ENCODE measurements at regions not wholly inside any gene's neighbourhood (a gene's known extent, or its start where the extent isn't known, plus 50 kb on each side); places are given as distances from the start of the nearest gene placed in this dataset.
"Not testable (repeated sequence)": the region's sequence is repeated elsewhere in the genome, so short reads cannot be mapped to it uniquely, and the experiment has no call there.

GRCh38 chr14:49313108-49313507 lies 273.1 kb downstream of the RPS29 start:
- H3K4me1 Mint-ChIP-seq, result no peaks in the 10 kb centered on the region
- no peaks in the 10 kb centered on the region for H3K9me3 ChIP-seq (ENCODE audit: control insufficient read depth, low read length, poor library complexity, severe bottlenecking)
- ATAC-seq (no peak), DNase-seq (no peak)
- no peaks in the 10 kb centered on the region for H3K27me3 Mint-ChIP-seq
- no peak overlapping the region for H3K4me3 Mint-ChIP-seq
- H3K27ac Mint-ChIP-seq, result no peak overlapping the region
- no peaks in the 10 kb centered on the region for H3K36me3 Mint-ChIP-seq (ENCODE audit: low read depth)

DNA sequence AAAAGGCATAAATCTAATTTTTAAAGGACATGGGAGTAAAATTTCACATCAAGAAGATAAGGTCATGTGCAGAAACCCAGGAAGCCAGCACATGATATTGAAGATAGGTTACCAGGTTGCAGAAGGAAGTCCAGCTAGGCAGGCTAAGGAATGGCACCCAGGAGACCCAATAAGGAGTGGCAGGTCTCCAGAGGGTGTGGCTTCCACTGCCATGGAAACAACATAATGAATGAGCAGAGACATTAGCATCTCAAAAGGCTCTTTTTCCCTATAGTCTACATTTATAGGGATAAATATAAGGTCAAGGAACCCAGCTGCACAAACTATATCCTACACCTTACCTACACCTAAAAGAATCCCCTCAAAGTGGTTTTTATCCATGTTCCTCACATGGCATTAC lies 275.9 kb downstream of the RPS29 start:
- Mint-ChIP-seq H3K27me3 (peaks cover 7% of the 10 kb centered on the region), H3K4me3 (no peak overlapping the region), H3K27ac (no peak overlapping the region), H3K36me3 (ENCODE audit: low read depth) (no peaks in the 10 kb centered on the region), H3K4me1 (no peaks in the 10 kb centered on the region)
- no peak for DNase-seq
- no peak for ATAC-seq
- no peaks in the 10 kb centered on the region for H3K9me3 ChIP-seq (ENCODE audit: control insufficient read depth, low read length, poor library complexity, severe bottlenecking)

DNA sequence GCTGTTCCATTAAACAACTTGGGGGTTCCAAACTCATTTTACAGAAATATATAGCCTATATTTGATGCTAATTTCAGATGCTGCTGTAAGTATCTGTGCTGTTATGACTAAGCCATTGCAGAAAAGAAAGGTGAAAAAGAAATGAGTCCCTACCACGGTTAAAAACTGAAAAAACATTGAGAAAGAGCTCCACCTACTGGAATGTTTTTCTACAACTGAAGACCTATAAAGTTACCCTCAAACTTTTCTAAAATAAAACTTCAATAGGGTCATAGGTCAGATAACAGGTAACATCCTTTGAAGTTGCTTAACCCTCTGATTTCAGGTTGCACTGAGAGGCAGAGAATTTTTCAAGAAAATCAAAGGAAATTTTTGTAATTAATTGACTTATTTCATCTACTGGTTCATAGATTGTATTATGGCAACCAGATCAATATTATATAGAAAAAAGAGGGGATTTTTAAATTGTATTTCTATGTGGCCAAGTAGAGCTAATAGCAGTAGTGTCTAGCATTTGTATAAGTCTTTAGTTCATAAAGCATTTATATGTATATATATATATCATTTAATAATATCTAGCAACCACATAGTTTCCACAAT lies 279.9 kb downstream of the RPS29 start:
- Mint-ChIP-seq H3K27me3 (peaks cover 10% of the 10 kb centered on the region), H3K36me3 (ENCODE audit: low read depth) (no peaks in the 10 kb centered on the region), H3K4me3 (no peak overlapping the region), H3K27ac (no peak overlapping the region), H3K4me1 (no peaks in the 10 kb centered on the region)
- no peaks in the 10 kb centered on the region for H3K9me3 ChIP-seq (ENCODE audit: control insufficient read depth, low read length, poor library complexity, severe bottlenecking)
- ATAC-seq (no peak), DNase-seq (no peak)

GRCh38 chr14:49303946-49304516 lies 282.1 kb downstream of the RPS29 start:
- ATAC-seq (no peak), DNase-seq (no peak)
- Mint-ChIP-seq H3K4me3 (no peak overlapping the region), H3K27ac (no peak overlapping the region), H3K27me3 (peaks cover 13% of the 10 kb centered on the region), H3K4me1 (no peaks in the 10 kb centered on the region), H3K36me3 (ENCODE audit: low read depth) (no peaks in the 10 kb centered on the region)
- H3K9me3 ChIP-seq (ENCODE audit: control insufficient read depth, low read length, poor library complexity, severe bottlenecking), result no peaks in the 10 kb centered on the region

DNA sequence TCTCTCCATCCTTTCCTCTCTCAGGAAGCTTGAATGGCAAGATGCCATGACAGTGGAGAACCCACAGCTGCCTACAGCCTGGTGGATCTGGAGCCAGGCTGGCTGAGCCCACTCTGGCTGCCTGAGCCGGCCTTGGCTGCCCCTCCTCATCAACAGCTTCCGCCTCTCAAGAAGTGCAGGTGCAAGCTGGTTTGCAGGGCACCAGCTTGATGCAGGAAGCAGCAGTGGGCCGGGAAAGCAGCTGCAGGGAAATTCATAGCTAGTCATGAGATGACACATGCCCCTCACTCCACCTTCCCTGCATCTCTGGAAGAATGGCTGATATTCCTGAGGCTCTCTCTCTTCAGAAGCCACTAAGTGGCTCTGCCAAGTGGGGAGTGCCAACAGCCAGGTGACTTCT lies 289.1 kb downstream of the RPS29 start:
- H3K4me3 Mint-ChIP-seq, result no peak overlapping the region
- DNase-seq (no peak), ATAC-seq (no peak)
- peaks cover 12% of the 10 kb centered on the region for H3K27me3 Mint-ChIP-seq
- no peak overlapping the region for H3K27ac Mint-ChIP-seq
- no peaks in the 10 kb centered on the region for H3K36me3 Mint-ChIP-seq (ENCODE audit: low read depth)
- no peaks in the 10 kb centered on the region for H3K4me1 Mint-ChIP-seq
- H3K9me3 ChIP-seq (ENCODE audit: control insufficient read depth, low read length, poor library complexity, severe bottlenecking), result no peaks in the 10 kb centered on the region

DNA sequence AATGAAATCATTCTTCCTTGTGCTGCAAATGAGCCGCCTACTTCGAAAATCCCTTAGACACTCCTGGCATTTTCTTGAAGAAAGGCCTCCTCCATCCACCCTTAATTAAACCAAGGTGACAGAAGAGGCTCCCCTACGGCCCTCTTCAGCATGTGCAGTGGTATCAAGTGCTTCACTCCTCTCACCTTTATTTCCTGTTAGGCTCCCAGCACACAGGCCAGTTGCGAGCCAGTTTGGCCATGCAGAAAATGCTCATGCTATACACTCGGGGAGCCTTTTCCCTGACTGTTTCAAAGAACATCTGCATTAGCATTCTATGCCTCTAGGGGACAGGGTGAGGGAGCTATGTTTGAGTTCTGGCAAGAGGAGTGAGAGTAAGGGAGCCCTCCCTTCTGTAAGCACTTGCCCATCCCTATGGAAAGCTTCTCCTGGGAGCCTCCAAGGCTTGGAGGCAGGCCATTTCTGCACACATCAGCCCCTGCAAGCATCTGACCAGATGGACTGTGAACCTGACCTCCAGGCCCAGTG lies 291.5 kb downstream of the RPS29 start:
- H3K36me3 Mint-ChIP-seq (ENCODE audit: low read depth), result no peaks in the 10 kb centered on the region
- no peaks in the 10 kb centered on the region for H3K9me3 ChIP-seq (ENCODE audit: control insufficient read depth, low read length, poor library complexity, severe bottlenecking)
- no peak overlapping the region for H3K27ac Mint-ChIP-seq
- no peaks in the 10 kb centered on the region for H3K4me1 Mint-ChIP-seq
- DNase-seq (no peak), ATAC-seq (no peak)
- no peak overlapping the region for H3K4me3 Mint-ChIP-seq
- peaks cover 12% of the 10 kb centered on the region for H3K27me3 Mint-ChIP-seq

DNA sequence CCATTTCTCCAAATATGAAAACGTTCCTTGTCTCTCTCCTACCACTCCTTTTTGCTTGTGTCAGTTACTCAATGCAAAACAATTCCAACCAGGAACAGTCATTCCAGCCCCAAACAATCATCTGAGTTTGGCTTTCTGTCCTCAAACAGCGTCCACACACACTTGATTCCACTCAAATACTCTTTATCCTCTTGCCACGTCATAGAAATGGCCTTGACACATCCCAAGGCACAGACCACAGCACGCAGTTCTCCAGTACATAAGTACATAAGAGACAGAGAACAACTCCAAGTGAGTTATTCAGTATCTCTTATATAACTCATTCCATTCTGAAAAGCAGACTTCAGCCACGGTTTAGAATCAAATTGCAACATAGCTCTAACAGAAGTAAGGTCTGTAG lies 299.2 kb downstream of the RPS29 start:
- Mint-ChIP-seq H3K27ac (no peak overlapping the region), H3K27me3 (peaks cover 28% of the 10 kb centered on the region), H3K4me3 (no peak overlapping the region), H3K36me3 (ENCODE audit: low read depth) (no peaks in the 10 kb centered on the region), H3K4me1 (no peaks in the 10 kb centered on the region)
- no peak for ATAC-seq
- DNase-seq, result no peak
- H3K9me3 ChIP-seq (ENCODE audit: control insufficient read depth, low read length, poor library complexity, severe bottlenecking), result no peaks in the 10 kb centered on the region

DNA sequence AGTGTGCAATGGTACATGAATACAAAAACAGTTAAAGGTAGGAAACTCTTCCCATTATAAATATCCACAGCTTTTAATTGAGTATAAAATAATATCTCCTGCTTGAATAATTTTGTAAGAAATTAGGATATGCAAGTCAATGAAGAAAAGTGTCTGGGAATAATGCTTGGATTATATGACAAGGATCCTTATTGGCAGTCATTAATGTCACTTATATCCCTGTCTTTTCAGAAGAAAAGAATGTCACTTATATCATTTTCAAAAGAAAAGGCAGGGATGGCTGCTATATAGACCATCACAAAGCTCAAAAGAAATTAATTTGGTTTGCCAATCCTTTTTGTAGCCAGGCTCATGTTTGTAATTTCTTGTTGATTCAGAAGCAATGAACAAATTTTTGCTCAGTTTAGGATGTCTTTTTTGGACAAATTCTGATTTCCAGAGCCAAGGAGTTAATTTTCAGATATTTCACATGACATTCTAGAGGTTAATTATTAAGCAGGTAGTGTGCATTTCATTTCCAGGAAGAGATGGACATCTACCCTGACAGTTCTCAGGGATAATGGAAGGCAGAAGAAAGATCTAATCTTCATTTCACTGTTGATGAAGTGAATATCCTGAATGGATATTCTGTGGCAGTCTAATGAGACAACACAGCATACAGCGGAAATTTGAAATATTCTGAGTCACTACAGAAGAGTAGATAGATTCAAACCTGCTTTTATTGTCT lies 299.8 kb downstream of the RPS29 start:
- Mint-ChIP-seq H3K36me3 (ENCODE audit: low read depth) (no peaks in the 10 kb centered on the region), H3K27ac (no peak overlapping the region), H3K27me3 (peaks cover 22% of the 10 kb centered on the region), H3K4me1 (no peaks in the 10 kb centered on the region), H3K4me3 (no peak overlapping the region)
- ATAC-seq (no peak), DNase-seq (no peak)
- no peaks in the 10 kb centered on the region for H3K9me3 ChIP-seq (ENCODE audit: control insufficient read depth, low read length, poor library complexity, severe bottlenecking)

DNA sequence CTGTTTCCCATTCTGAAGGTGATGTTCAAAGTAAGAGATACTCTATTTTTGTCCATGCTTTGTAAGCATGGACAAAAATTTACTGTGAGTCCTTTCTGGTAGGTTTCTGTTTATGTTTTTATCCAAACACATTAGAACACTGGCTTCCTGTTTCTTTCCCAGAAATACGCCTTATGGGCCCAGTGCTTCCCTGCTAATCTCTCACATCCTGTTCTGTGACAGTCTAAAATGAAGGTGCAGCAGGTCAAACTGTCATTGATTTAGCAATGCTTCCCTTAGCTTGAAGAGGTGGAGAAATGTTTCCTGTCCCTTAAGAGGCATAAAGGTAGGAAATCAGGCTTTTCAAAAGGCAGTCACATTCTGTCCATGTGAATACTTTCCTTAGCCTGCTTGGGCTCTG lies 305.6 kb downstream of the RPS29 start:
- Mint-ChIP-seq H3K27me3 (peaks cover 12% of the 10 kb centered on the region), H3K4me3 (no peak overlapping the region), H3K27ac (no peak overlapping the region), H3K36me3 (ENCODE audit: low read depth) (no peaks in the 10 kb centered on the region), H3K4me1 (no peaks in the 10 kb centered on the region)
- DNase-seq (no peak), ATAC-seq (no peak)
- H3K9me3 ChIP-seq (ENCODE audit: control insufficient read depth, low read length, poor library complexity, severe bottlenecking), result no peaks in the 10 kb centered on the region

GRCh38 chr14:49250517-49250916 lies 335.7 kb downstream of the RPS29 start:
- Mint-ChIP-seq H3K36me3 (ENCODE audit: low read depth) (no peaks in the 10 kb centered on the region), H3K27me3 (no peaks in the 10 kb centered on the region), H3K4me3 (no peak overlapping the region), H3K27ac (no peak overlapping the region), H3K4me1 (no peaks in the 10 kb centered on the region)
- ATAC-seq (no peak), DNase-seq (no peak)
- H3K9me3 ChIP-seq (ENCODE audit: control insufficient read depth, low read length, poor library complexity, severe bottlenecking), result no peaks in the 10 kb centered on the region

- H3K27ac Mint-ChIP-seq, result no peak overlapping the region
- no peak for ATAC-seq
- H3K36me3 Mint-ChIP-seq (ENCODE audit: low read depth), result no peaks in the 10 kb centered on the region
- H3K4me1 Mint-ChIP-seq, result no peaks in the 10 kb centered on the region
- H3K27me3 Mint-ChIP-seq, result no peaks in the 10 kb centered on the region
- DNase-seq, result no peak
- no peak overlapping the region for H3K4me3 Mint-ChIP-seq
- H3K9me3 ChIP-seq (ENCODE audit: control insufficient read depth, low read length, poor library complexity, severe bottlenecking), result no peaks in the 10 kb centered on the region
Measured at GRCh38 chr14:49250109-49250508, 336.1 kb downstream of the RPS29 start.

- no peak overlapping the region for H3K27ac Mint-ChIP-seq
- no peaks in the 10 kb centered on the region for H3K27me3 Mint-ChIP-seq
- H3K36me3 Mint-ChIP-seq (ENCODE audit: low read depth), result no peaks in the 10 kb centered on the region
Measured at GRCh38 chr14:49249022-49249421, 337.2 kb downstream of the RPS29 start.

GRCh38 chr14:49243777-49244176 lies 342.4 kb downstream of the RPS29 start:
- H3K27ac Mint-ChIP-seq; H3K36me3 Mint-ChIP-seq (ENCODE audit: low read depth); H3K4me1 Mint-ChIP-seq; ATAC-seq; H3K4me3 Mint-ChIP-seq; DNase-seq; H3K27me3 Mint-ChIP-seq; H3K9me3 ChIP-seq (ENCODE audit: control insufficient read depth, low read length, poor library complexity, severe bottlenecking): not testable (repeated sequence)

More at GRCh38 chr14:49249022-49249421, 337.2 kb downstream of the RPS29 start:
- H3K4me3 Mint-ChIP-seq, result no peak overlapping the region
- no peak for ATAC-seq
- no peaks in the 10 kb centered on the region for H3K4me1 Mint-ChIP-seq
- no peak for DNase-seq
- no peaks in the 10 kb centered on the region for H3K9me3 ChIP-seq (ENCODE audit: control insufficient read depth, low read length, poor library complexity, severe bottlenecking)

DNA sequence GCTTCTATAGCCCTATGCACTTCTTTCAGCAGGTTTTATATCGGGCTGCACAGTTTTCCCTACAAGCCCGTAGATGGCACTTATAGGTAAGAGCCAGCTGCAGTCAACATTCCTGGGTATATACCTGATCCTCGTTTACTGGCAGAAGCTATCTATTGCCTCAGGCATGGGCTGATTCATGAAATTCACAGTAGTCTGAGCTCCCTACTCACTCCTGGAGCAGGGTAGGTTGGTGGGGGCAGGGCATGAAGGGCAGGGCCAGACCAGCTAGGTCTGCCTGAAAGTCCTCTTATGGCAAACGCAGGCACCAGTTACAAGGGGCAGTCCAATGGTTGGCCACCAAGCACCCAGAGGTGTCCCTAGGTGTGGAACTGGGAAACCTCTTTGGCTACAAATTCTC lies 345.8 kb downstream of the RPS29 start:
- Mint-ChIP-seq H3K27me3 (no peaks in the 10 kb centered on the region), H3K27ac (no peak overlapping the region), H3K36me3 (ENCODE audit: low read depth) (no peaks in the 10 kb centered on the region), H3K4me3 (no peak overlapping the region), H3K4me1 (no peaks in the 10 kb centered on the region)
- peaks cover 3% of the 10 kb centered on the region for H3K9me3 ChIP-seq (ENCODE audit: control insufficient read depth, low read length, poor library complexity, severe bottlenecking)
- ATAC-seq (no peak), DNase-seq (no peak)

All from T-helper 17 cell (primary cell).